Upper lobe of right lung (tissue), 1 donor: ENCODE measurements at regions not wholly inside any gene's neighbourhood (a gene's known extent, or its start where the extent isn't known, plus 50 kb on each side); places are given as distances from the start of the nearest gene placed in this dataset.
"Not testable (repeated sequence)": the region's sequence is repeated elsewhere in the genome, so short reads cannot be mapped to it uniquely, and the experiment has no call there.

ENCODE experiments used
- ATAC-seq: fragments of 200-7000 bp; cut with Tn5 transposase; one replicate; pipeline ENCODE4 v1.9.1; 2020; ENCODE audit warnings: mild to moderate bottlenecking, moderate library complexity
- DNase-seq: peaks from one replicate; pipeline ENCODE4 v3.0.0-alpha.2; 2020
- H3K27ac ChIP-seq: fragments of 200-600 bp; one replicate; pipeline ENCODE4 v1.8.0; 2022
- H3K27me3 ChIP-seq: fragments of 200-600 bp; one replicate; pipeline ENCODE4 v1.8.0; 2022; ENCODE audit warnings: mild to moderate bottlenecking
- H3K36me3 ChIP-seq: fragments of 200-600 bp; one replicate; pipeline ENCODE4 v1.8.0; 2022
- H3K4me1 ChIP-seq: fragments of 200-600 bp; one replicate; pipeline ENCODE4 v1.8.0; 2022
- H3K4me3 ChIP-seq: fragments of 200-600 bp; one replicate; pipeline ENCODE4 v1.8.0; 2022; ENCODE audit warnings: mild to moderate bottlenecking
- H3K9me3 ChIP-seq: fragments of 200-600 bp; one replicate; pipeline ENCODE4 v1.8.0; 2022
- intact Hi-C: fragments of 100-400 bp; cut with DNase I; formaldehyde crosslinking; loops from one replicate; pipeline ENCODE4 v1.11.0; 2022
- TF ChIP-seq, protein P1 (sequence below): fragments of 200-600 bp; IDR thresholded peaks from one replicate; pipeline ENCODE4 v1.8.0; 2022; ENCODE audit warnings: antibody characterized with exemption
- donor health status: DM: no; HTN: yes; CAD: no; lungs with severe emphysema.

DNA sequence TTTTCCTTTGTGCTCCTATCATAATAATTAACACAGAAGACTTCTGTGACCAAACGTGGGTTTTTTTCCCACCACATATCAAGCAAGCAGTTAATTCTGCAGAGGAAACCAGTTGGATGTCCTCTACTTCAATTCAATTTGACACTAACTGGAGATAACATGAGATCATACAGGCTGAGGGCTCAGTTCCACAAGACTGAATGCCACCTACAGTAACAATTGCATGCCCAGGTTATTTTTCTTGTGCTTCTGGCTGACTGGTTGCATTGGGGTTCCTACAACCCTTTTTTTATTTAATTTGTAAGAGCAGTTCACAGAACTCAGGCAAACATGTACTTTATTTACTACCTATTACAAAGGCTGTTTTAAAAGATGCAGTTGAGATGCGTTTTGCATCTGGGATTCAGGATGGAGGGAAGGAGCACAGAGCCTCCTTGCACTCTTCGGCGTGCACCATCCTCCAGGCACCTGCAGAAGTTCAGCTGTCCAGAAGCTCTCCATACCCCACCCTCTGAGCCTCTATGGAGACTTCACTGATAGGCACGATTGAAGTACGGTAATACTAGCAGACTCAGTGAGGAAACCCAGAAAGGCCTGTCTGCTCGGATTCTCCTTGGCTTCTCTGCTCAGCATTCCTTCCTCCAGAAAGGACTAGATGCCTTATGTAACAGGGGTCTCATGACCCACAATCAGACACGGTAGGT, 425.2 kb upstream of the CDH9 start:
- H3K27me3 ChIP-seq = no peaks in the 10 kb centered on the region
- no peaks in the 10 kb centered on the region for H3K36me3 ChIP-seq
- no peaks in the 10 kb centered on the region for H3K4me1 ChIP-seq
- H3K4me3 ChIP-seq = no peak overlapping the region
- DNase-seq = no peak
- no peak overlapping the region for H3K27ac ChIP-seq
- H3K9me3 ChIP-seq = no peaks in the 10 kb centered on the region
- TF ChIP-seq, protein P1, sequence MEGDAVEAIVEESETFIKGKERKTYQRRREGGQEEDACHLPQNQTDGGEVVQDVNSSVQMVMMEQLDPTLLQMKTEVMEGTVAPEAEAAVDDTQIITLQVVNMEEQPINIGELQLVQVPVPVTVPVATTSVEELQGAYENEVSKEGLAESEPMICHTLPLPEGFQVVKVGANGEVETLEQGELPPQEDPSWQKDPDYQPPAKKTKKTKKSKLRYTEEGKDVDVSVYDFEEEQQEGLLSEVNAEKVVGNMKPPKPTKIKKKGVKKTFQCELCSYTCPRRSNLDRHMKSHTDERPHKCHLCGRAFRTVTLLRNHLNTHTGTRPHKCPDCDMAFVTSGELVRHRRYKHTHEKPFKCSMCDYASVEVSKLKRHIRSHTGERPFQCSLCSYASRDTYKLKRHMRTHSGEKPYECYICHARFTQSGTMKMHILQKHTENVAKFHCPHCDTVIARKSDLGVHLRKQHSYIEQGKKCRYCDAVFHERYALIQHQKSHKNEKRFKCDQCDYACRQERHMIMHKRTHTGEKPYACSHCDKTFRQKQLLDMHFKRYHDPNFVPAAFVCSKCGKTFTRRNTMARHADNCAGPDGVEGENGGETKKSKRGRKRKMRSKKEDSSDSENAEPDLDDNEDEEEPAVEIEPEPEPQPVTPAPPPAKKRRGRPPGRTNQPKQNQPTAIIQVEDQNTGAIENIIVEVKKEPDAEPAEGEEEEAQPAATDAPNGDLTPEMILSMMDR = no peak
- no peak for ATAC-seq
- intact Hi-C loops = no loop called here

- TF ChIP-seq, protein P1 = no peak
- intact Hi-C loops = no loop called here
- no peak for DNase-seq
- H3K36me3 ChIP-seq = no peaks in the 10 kb centered on the region
- no peaks in the 10 kb centered on the region for H3K27me3 ChIP-seq
- no peak overlapping the region for H3K4me3 ChIP-seq
- H3K4me1 ChIP-seq = no peaks in the 10 kb centered on the region
- no peaks in the 10 kb centered on the region for H3K9me3 ChIP-seq
- no peak for ATAC-seq
- H3K27ac ChIP-seq = no peak overlapping the region
These were observed 424.6 kb upstream of the CDH9 start for GRCh38 chr5:27462936-27463335.

DNA sequence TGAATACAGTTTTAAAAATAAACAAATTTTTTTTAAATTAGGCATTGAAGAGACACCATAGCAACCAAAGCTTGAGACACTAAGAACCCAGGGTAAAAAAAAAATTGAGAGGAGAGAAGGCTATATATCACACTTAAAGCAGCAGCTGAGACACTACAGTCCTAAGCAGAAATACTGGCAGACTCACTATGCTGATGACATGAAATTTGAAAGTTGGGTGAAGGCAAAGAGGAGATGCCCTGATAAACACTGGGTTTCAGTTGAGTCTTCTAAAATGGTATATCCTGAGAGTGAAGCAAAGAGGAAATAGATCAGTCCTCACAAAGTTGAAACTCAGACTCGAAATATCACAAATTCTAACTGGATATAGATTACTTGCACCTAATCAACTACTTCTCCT, 419.9 kb upstream of the CDH9 start:
- no peak for ATAC-seq
- TF ChIP-seq, protein P1 = no peak

GRCh38 chr5:27451377-27451776, 413.0 kb upstream of the CDH9 start:
- DNase-seq (no peak), ATAC-seq (no peak)
- no peaks in the 10 kb centered on the region for H3K36me3 ChIP-seq
- TF ChIP-seq, protein P1 = no peak
- H3K27me3 ChIP-seq = no peaks in the 10 kb centered on the region
- H3K4me1 ChIP-seq = no peaks in the 10 kb centered on the region
- intact Hi-C loops = no loop called here
- no peaks in the 10 kb centered on the region for H3K9me3 ChIP-seq
- H3K27ac ChIP-seq = no peak overlapping the region
- no peak overlapping the region for H3K4me3 ChIP-seq

More for the DNA sequence above, 419.9 kb upstream of the CDH9 start:
- no peak overlapping the region for H3K4me3 ChIP-seq
- intact Hi-C loops = no loop called here
- DNase-seq = no peak
- H3K27me3 ChIP-seq = no peaks in the 10 kb centered on the region
- no peak overlapping the region for H3K27ac ChIP-seq
- H3K36me3 ChIP-seq = no peaks in the 10 kb centered on the region
- no peaks in the 10 kb centered on the region for H3K4me1 ChIP-seq
- no peaks in the 10 kb centered on the region for H3K9me3 ChIP-seq

- no peaks in the 10 kb centered on the region for H3K4me1 ChIP-seq
- H3K27ac ChIP-seq = no peak overlapping the region
- H3K4me3 ChIP-seq = no peak overlapping the region
- intact Hi-C loops = no loop called here
- no peaks in the 10 kb centered on the region for H3K9me3 ChIP-seq
- H3K36me3 ChIP-seq = no peaks in the 10 kb centered on the region
- ATAC-seq (no peak), DNase-seq (no peak)
- TF ChIP-seq, protein P1 = no peak
- H3K27me3 ChIP-seq = no peaks in the 10 kb centered on the region
These were observed 412.2 kb upstream of the CDH9 start for GRCh38 chr5:27450607-27451006.

GRCh38 chr5:27439383-27439782, 401.0 kb upstream of the CDH9 start:
- ATAC-seq, intact Hi-C loops, H3K4me1 ChIP-seq, H3K27ac ChIP-seq, H3K4me3 ChIP-seq, H3K27me3 ChIP-seq, H3K9me3 ChIP-seq, DNase-seq, H3K36me3 ChIP-seq: not testable (repeated sequence)
